ENCODE measurements at regions not wholly inside any gene's neighbourhood (a gene's known extent, or its start where the extent isn't known, plus 50 kb on each side); places are given as distances from the start of the nearest gene placed in this dataset.

GRCh38 chr14:47976139-47976538 lies 300.7 kb upstream of the MDGA2 start:
- Histone ChIP-seq H4K20me1 (ENCODE audit: insufficient read depth) (no peaks in the 10 kb centered on the region), H3K9me3 (ENCODE audit: control insufficient read depth in 1 of 2, insufficient read depth in 1 of 2, low read depth in 1 of 2, low read length in 2 of 2) (no peaks in the 10 kb centered on the region), H3K4me1 (ENCODE audit: control insufficient read depth in 1 of 2, insufficient read depth in 2 of 2, low read length in 2 of 2) (no peaks in the 10 kb centered on the region), H3K4me3 (replicated peaks in 1 of 2; ENCODE audit: low read depth in 1 of 2, low read length in 2 of 2) (no peak overlapping the region), H2AFZ (ENCODE audit: low read depth, low read length, poor library complexity, severe bottlenecking) (no peak overlapping the region), H3K36me3 (ENCODE audit: control insufficient read depth in 1 of 2, insufficient read depth in 2 of 2, low read length in 2 of 2) (no peaks in the 10 kb centered on the region), H3K79me2 (ENCODE audit: insufficient read depth, low read length) (no peaks in the 10 kb centered on the region), H3K27me3 (ENCODE audit: insufficient read depth, low read length) (no peaks in the 10 kb centered on the region), H3K9me2 (ENCODE audit: insufficient read depth) (no peaks in the 10 kb centered on the region), H3K4me2 (ENCODE audit: low read length) (no peak overlapping the region), H3K9ac (ENCODE audit: low read length) (no peak overlapping the region), H3K27ac (ENCODE audit: low read depth, low read length) (no peak overlapping the region)
- intact Hi-C loops (cut with micrococcal nuclease) = no loop called here
- TF ChIP-seq, protein P1, sequence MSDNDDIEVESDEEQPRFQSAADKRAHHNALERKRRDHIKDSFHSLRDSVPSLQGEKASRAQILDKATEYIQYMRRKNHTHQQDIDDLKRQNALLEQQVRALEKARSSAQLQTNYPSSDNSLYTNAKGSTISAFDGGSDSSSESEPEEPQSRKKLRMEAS (IDR thresholded peaks at IDR 0.05) = no peak
- no peak for TF ChIP-seq RAD21 (IDR thresholded peaks at IDR 0.05; ENCODE audit: low read depth)
- TF ChIP-seq ATF3 (IDR thresholded peaks at IDR 0.05) = no peak
- no peak for TF ChIP-seq CBX3 (IDR thresholded peaks at IDR 0.05; ENCODE audit: low read depth)
- TF ChIP-seq SRF (IDR thresholded peaks at IDR 0.05; ENCODE audit: low read depth) = no peak
- no peak for TF ChIP-seq SIN3A (IDR thresholded peaks at IDR 0.05; ENCODE audit: low read depth)
- no peak for TF ChIP-seq EZH2 (IDR thresholded peaks at IDR 0.05)
- TF ChIP-seq POLR2A (IDR thresholded peaks at IDR 0.05; ENCODE audit: borderline replicate concordance, extremely low read depth, insufficient read depth, insufficient read length) = no peak
- no peak for TF ChIP-seq CEBPB (IDR thresholded peaks at IDR 0.05; ENCODE audit: low read depth)
- no peak for TF ChIP-seq JUND (IDR thresholded peaks at IDR 0.05)
- no peak for TF ChIP-seq ZNF274 (IDR thresholded peaks at IDR 0.05; ENCODE audit: low read depth, low read length)
- no peak for TF ChIP-seq ELF1 (IDR thresholded peaks at IDR 0.05; ENCODE audit: borderline replicate concordance, low read depth)
- no peak for TF ChIP-seq REST (IDR thresholded peaks at IDR 0.05; ENCODE audit: low read depth)
- no peak for TF ChIP-seq CTCF (IDR thresholded peaks at IDR 0.05 in 2 of 3, conservative IDR thresholded peaks at IDR 0.05 in 1 of 3; ENCODE audit: borderline replicate concordance in 1 of 3, insufficient read depth in 1 of 3, low read depth in 2 of 3, low read length in 2 of 3)
- no peak for TF ChIP-seq YY1 (IDR thresholded peaks at IDR 0.05; ENCODE audit: extremely low read depth, insufficient replicate concordance, low read depth, low read length)
- TF ChIP-seq FOSL1 (IDR thresholded peaks at IDR 0.05; ENCODE audit: low read depth) = no peak
- BruUV-seq (replicated peaks) = no TSS peak
- CTCF ChIA-PET = no interaction called here
- POLR2A ChIA-PET = no interaction called here
- DNase-seq (ENCODE audit: low read depth, low spot score) (no peak), ATAC-seq (no peak)
- RAD21 ChIA-PET (ENCODE audit: low non-redundant PET in 1 of 2, low total read pairs in 2 of 2, uncharacterized antibody in 2 of 2, unreplicated experiment in 2 of 2) = no interaction called here
